Heart right ventricle (tissue), 16 donors: ENCODE measurements at regions not wholly inside any gene's neighbourhood (a gene's known extent, or its start where the extent isn't known, plus 50 kb on each side); places are given as distances from the start of the nearest gene placed in this dataset.

ENCODE experiments used
- ATAC-seq, 8 donors: fragments of 200-7000 bp; cut with Tn5 transposase; one replicate each; pipeline ENCODE4 v1.9.1; 2020; ENCODE audit warnings: mild to moderate bottlenecking in 8 of 8, moderate library complexity in 8 of 8, moderate number of reproducible peaks in 1 of 8
- DNase-seq, 2 donors: peaks; one replicate each; pipeline ENCODE4 v3.0.0-alpha.2; 2020
- H3K27ac ChIP-seq, 10 donors: fragments of 200-600 bp; sonication (generic) in 2 of 10; one replicate each; pipeline versions ENCODE4 v1.5.0 to v1.8.0; 2020 to 2022; ENCODE audit warnings: mild to moderate bottlenecking in 3 of 10
- H3K27me3 ChIP-seq, 7 donors: fragments of 200-600 bp; one replicate each; pipeline ENCODE4 v1.8.0; 2021 to 2022; ENCODE audit warnings: mild to moderate bottlenecking in 2 of 7
- H3K36me3 ChIP-seq, 9 donors: fragments of 200-600 bp; sonication (generic) in 1 of 9; one replicate each; pipeline versions ENCODE4 v1.5.0 to v1.8.0; 2020 to 2022; ENCODE audit warnings: mild to moderate bottlenecking in 2 of 9
- H3K4me1 ChIP-seq, 9 donors: fragments of 200-600 bp; sonication (generic) in 1 of 9; one replicate each; pipeline versions ENCODE4 v1.5.0 to v1.8.0; 2020 to 2022; ENCODE audit warnings: mild to moderate bottlenecking in 4 of 9
- H3K4me3 ChIP-seq, 10 donors: fragments of 200-600 bp; sonication (generic) in 2 of 10; one replicate each; pipeline versions ENCODE4 v1.5.0 to v1.8.0; 2020 to 2022; ENCODE audit warnings: mild to moderate bottlenecking in 7 of 10, moderate library complexity in 2 of 10
- H3K9me3 ChIP-seq, 11 donors: fragments of 200-600 bp in 10 of 11; sonication (generic) in 2 of 11; one replicate each; pipeline versions ENCODE4 v1.5.0 to v1.8.0; 2013 to 2022; ENCODE audit warnings: mild to moderate bottlenecking in 2 of 11, control low read depth in 1 of 11, moderate library complexity in 1 of 11
- WGBS, 2 donors: extraction: QIAGEN DNeasy Blood & Tissue Kit; methylation state at CpG; one replicate each; pipeline ENCODE4 v1.1.7; 2013; ENCODE audit warnings: inconsistent platforms in 1 of 2; 5-methylcytosine and 5-hydroxymethylcytosine counted together
- intact Hi-C, 10 donors: fragments of 100-400 bp; cut with DNase I; formaldehyde crosslinking; loops; one replicate each; pipeline versions ENCODE4 v1.11.1 to v1.14.2; 2022
- TF ChIP-seq, protein P1 (sequence below), 9 donors: fragments of 200-600 bp; sonication (generic) in 2 of 9; IDR thresholded peaks; one replicate each; pipeline versions ENCODE4 v1.5.0 to v1.8.0; 2021 to 2022; ENCODE audit warnings: antibody characterized with exemption in 9 of 9, mild to moderate bottlenecking in 5 of 9, moderate library complexity in 1 of 9
- donor health status: Arrhythmogenic right ventricular cardiomyopathy.
- donor health status: ischemic (EF 13 %, LVEDD 7.1; RV severe dilation, severe dysfunction).
- donor health status: healthy with polysubstance abuse.
- donor health status: DM: no; HTN: yes; CAD: no.
- donor health status: DM: no; HTN: no; CAD: no.
- donor health status: ischemic (EF 25% LVEDD 6.9; RV normal size, moderate dysfunction).
- donor health status: ischemic (EF 25% LVEDD 5.7; RV mildly dilated, moderate dysfunction).
- donor health status: healthy.
- donor health status: DM: yes; HTN: yes; CAD: no.
- donor health status: Ischemic cardiomyopathy.
- donor health status: ischemic (EF 35%, LVEDD 5.7; RV mildly dilated, moderate dysfunction).
- donor health status: nonischemic (EF 11% LVEDD 7.7; RV severe dilation, severe dysfunction).
- donor health status: DM: yes; HTN: yes; CAD: no.
- donor health status: PGD.
- donor health status: ischemic (EF 29% LVEDD 5.4; RV normal size, mild dysfunction).
- donor health status: nonischemic (EF 23%, LVEDD 6.1; RV moderate dilation, normal function).

DNA sequence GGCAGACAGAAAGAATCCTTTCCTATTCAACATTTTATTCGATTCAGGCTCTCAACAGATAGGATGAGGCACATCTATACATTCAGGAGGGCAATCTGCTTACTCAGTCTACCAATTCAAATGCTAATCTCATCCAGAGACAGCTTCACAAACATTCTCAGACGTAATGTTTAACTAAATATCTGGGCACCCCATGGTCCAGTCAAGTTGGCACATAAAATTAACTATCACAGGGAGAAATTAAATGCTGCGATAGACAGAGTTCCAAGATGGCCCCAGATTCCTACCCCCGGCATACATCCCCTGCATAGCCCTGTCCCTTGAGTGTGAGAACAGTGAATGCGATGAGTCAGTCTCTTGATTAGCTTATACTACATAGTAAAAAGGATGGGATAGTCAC, 184.3 kb downstream of the FGFR2 start:
- Histone ChIP-seq H3K4me1 (peaks cover 0 to 7% (median 0%) of the 10 kb centered on the region in 9 donors), H3K9me3 (no peaks in the 10 kb centered on the region), H3K27ac (no peak overlapping the region), H3K27me3 (no peaks in the 10 kb centered on the region), H3K36me3 (no peaks in the 10 kb centered on the region), H3K4me3 (no peak overlapping the region)
- 71% methylated on average over 5 of the region's 5 CpGs for WGBS, 2 donors
- intact Hi-C loops: no loop called here
- TF ChIP-seq, protein P1, sequence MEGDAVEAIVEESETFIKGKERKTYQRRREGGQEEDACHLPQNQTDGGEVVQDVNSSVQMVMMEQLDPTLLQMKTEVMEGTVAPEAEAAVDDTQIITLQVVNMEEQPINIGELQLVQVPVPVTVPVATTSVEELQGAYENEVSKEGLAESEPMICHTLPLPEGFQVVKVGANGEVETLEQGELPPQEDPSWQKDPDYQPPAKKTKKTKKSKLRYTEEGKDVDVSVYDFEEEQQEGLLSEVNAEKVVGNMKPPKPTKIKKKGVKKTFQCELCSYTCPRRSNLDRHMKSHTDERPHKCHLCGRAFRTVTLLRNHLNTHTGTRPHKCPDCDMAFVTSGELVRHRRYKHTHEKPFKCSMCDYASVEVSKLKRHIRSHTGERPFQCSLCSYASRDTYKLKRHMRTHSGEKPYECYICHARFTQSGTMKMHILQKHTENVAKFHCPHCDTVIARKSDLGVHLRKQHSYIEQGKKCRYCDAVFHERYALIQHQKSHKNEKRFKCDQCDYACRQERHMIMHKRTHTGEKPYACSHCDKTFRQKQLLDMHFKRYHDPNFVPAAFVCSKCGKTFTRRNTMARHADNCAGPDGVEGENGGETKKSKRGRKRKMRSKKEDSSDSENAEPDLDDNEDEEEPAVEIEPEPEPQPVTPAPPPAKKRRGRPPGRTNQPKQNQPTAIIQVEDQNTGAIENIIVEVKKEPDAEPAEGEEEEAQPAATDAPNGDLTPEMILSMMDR (IDR thresholded peaks at IDR 0.05): no peak
- DNase-seq: no peak
- no peak for ATAC-seq

DNA sequence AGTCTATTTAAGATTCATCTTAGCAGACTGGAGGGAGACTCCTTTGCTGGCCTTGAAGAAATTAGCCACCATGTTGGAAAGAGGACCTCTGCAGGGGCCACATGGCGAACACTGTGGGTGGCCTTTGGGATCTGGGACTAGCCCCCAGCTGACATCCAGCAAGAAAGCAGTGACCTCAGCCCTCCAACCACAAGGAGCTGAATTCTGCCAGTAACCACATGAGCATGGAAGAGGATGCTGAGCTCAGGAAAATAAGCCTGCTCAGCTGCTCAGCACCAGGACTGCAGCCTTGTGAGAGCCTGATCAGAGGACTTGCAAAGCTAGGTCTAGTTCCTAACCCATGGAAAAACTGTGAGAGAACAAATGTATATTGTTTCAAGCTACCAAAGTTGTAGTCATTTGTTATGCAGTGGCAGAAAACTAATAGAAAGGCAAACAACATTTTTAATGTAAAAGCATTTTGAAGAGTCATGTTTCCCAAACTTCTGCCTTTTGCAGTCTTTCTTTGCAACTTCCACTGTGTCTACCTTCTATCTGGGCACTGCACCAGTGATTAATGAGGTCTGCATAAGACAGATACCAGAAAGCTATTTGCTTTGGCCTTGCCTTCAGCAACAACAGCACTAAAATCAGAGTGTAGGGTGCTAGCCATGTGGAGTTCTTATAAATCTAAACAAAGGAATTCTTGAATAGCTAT, 183.7 kb downstream of the FGFR2 start:
- peaks cover 0 to 7% (median 0%) of the 10 kb centered on the region in 9 donors for H3K4me1 ChIP-seq
- H3K4me3 ChIP-seq: no peak overlapping the region
- TF ChIP-seq, protein P1 (IDR thresholded peaks at IDR 0.05): no peak
- H3K27ac ChIP-seq: no peak overlapping the region
- no peaks in the 10 kb centered on the region for H3K27me3 ChIP-seq
- intact Hi-C loops: no loop called here
- H3K36me3 ChIP-seq: no peaks in the 10 kb centered on the region
- DNase-seq (no peak), ATAC-seq (no peak)
- no peaks in the 10 kb centered on the region for H3K9me3 ChIP-seq
- WGBS, 2 donors: 83 to 90% methylated on average over 1 of the region's 1 CpG

DNA sequence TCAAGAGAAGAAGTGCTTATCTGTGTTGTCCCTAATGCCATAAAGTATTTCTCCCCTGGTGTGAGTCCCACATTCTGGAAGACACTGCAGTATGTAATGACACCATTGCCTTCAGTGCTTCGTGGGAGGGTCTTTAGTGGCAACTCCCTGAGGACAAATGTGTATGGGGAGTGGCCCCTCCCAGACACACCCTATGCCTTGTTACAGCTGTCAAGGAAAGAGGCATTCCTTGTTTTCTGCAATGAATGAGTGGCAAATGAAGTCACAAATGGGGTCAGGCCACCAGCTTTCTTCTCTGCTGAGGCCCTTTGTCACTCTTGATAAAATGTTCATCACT, 183.2 kb downstream of the FGFR2 start:
- ATAC-seq: no peak
- H3K4me1 ChIP-seq: peaks cover 0 to 7% (median 0%) of the 10 kb centered on the region in 9 donors
- H3K27ac ChIP-seq: no peak overlapping the region
- intact Hi-C loops: no loop called here
- no peaks in the 10 kb centered on the region for H3K9me3 ChIP-seq
- 57 to 63% methylated on average over 1 of the region's 1 CpG for WGBS, 2 donors
- no peak for DNase-seq
- no peaks in the 10 kb centered on the region for H3K36me3 ChIP-seq
- no peaks in the 10 kb centered on the region for H3K27me3 ChIP-seq
- H3K4me3 ChIP-seq: no peak overlapping the region
- TF ChIP-seq, protein P1 (IDR thresholded peaks at IDR 0.05): no peak

DNA sequence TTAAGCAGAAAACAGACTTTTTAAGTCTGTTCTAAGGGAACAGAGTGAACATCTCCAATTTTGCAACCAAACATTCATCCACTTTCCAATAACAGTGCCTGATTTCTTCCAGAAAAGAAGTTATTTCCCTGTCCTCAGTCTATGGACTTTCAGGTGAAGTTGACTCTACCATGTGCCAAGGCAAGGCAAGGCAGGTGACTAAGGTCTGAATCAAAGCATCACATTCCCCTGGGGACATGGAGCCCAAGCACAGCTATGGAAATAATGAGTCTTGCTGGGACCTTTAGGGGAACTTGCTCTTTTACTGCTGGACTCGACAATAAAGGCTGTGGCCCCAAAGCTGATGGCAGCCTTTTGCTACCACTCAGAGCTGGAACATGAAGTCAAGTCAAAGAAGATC, 182.2 kb downstream of the FGFR2 start:
- intact Hi-C loops: no loop called here
- 86 to 92% methylated on average over 1 of the region's 1 CpG for WGBS, 2 donors
- peaks cover 0 to 7% (median 0%) of the 10 kb centered on the region in 9 donors for H3K4me1 ChIP-seq
- TF ChIP-seq, protein P1 (IDR thresholded peaks at IDR 0.05): no peak
- H3K9me3 ChIP-seq: no peaks in the 10 kb centered on the region
- no peaks in the 10 kb centered on the region for H3K36me3 ChIP-seq
- H3K4me3 ChIP-seq: no peak overlapping the region
- no peak for ATAC-seq
- DNase-seq: no peak
- H3K27ac ChIP-seq: no peak overlapping the region
- no peaks in the 10 kb centered on the region for H3K27me3 ChIP-seq
